ENCODE measurements at regions not wholly inside any gene's neighbourhood (a gene's known extent, or its start where the extent isn't known, plus 50 kb on each side); places are given as distances from the start of the nearest gene placed in this dataset.

- no peaks in the 10 kb centered on the region for H3K9me3 ChIP-seq (ENCODE audit: insufficient read depth, low read length)
- no peaks in the 10 kb centered on the region for H3K4me1 ChIP-seq (ENCODE audit: insufficient read depth, insufficient read length)
- no peak overlapping the region for H3K9ac ChIP-seq (ENCODE audit: insufficient read length, low read depth)
- H3K36me3 ChIP-seq (ENCODE audit: insufficient read depth, insufficient read length, low read length) = no peaks in the 10 kb centered on the region
- H3K4me3 ChIP-seq (ENCODE audit: insufficient read length, low read depth) = no peak overlapping the region
- H3K27me3 ChIP-seq (ENCODE audit: insufficient read depth, insufficient read length) = no peaks in the 10 kb centered on the region
- DNase-seq (ENCODE audit: low read depth, low spot score) = no peak
- no peak for TF ChIP-seq ZNF274 (IDR thresholded peaks at IDR 0.05; ENCODE audit: low read depth, low read length)
- no peak for TF ChIP-seq SUZ12 (IDR thresholded peaks at IDR 0.05; ENCODE audit: extremely low read depth, insufficient read depth, insufficient read length)
- no peak for TF ChIP-seq YY1 (IDR thresholded peaks at IDR 0.05; ENCODE audit: insufficient read depth, insufficient read length)
Observed at GRCh38 chr14:41350476-41350875, 256.2 kb upstream of the LRFN5 start.

- TF ChIP-seq YY1 (IDR thresholded peaks at IDR 0.05; ENCODE audit: insufficient read depth, insufficient read length) = no peak
- no peak for TF ChIP-seq SUZ12 (IDR thresholded peaks at IDR 0.05; ENCODE audit: extremely low read depth, insufficient read depth, insufficient read length)
- no peak for TF ChIP-seq ZNF274 (IDR thresholded peaks at IDR 0.05; ENCODE audit: low read depth, low read length)
- Histone ChIP-seq H3K4me1 (ENCODE audit: insufficient read depth, insufficient read length) (no peaks in the 10 kb centered on the region), H3K27me3 (ENCODE audit: insufficient read depth, insufficient read length) (no peaks in the 10 kb centered on the region), H3K9ac (ENCODE audit: insufficient read length, low read depth) (no peak overlapping the region), H3K36me3 (ENCODE audit: insufficient read depth, insufficient read length, low read length) (no peaks in the 10 kb centered on the region), H3K4me3 (ENCODE audit: insufficient read length, low read depth) (no peak overlapping the region), H3K9me3 (ENCODE audit: insufficient read depth, low read length) (no peaks in the 10 kb centered on the region)
- DNase-seq (ENCODE audit: low read depth, low spot score) = no peak
Observed at GRCh38 chr14:41349289-41349910, 257.3 kb upstream of the LRFN5 start.

GRCh38 chr14:41343857-41344256 lies 262.8 kb upstream of the LRFN5 start:
- H3K36me3 ChIP-seq (ENCODE audit: insufficient read depth, insufficient read length, low read length) = no peaks in the 10 kb centered on the region
- H3K9ac ChIP-seq (ENCODE audit: insufficient read length, low read depth) = no peak overlapping the region
- no peaks in the 10 kb centered on the region for H3K9me3 ChIP-seq (ENCODE audit: insufficient read depth, low read length)
- TF ChIP-seq ZNF274 (IDR thresholded peaks at IDR 0.05; ENCODE audit: low read depth, low read length) (no peak), SUZ12 (IDR thresholded peaks at IDR 0.05; ENCODE audit: extremely low read depth, insufficient read depth, insufficient read length) (no peak), YY1 (IDR thresholded peaks at IDR 0.05; ENCODE audit: insufficient read depth, insufficient read length) (no peak)
- DNase-seq (ENCODE audit: low read depth, low spot score) = no peak
- no peaks in the 10 kb centered on the region for H3K4me1 ChIP-seq (ENCODE audit: insufficient read depth, insufficient read length)
- H3K27me3 ChIP-seq (ENCODE audit: insufficient read depth, insufficient read length) = no peaks in the 10 kb centered on the region
- H3K4me3 ChIP-seq (ENCODE audit: insufficient read length, low read depth) = no peak overlapping the region

- Histone ChIP-seq H3K4me3 (ENCODE audit: insufficient read length, low read depth) (no peak overlapping the region), H3K27me3 (ENCODE audit: insufficient read depth, insufficient read length) (no peaks in the 10 kb centered on the region), H3K9ac (ENCODE audit: insufficient read length, low read depth) (no peak overlapping the region), H3K4me1 (ENCODE audit: insufficient read depth, insufficient read length) (no peaks in the 10 kb centered on the region), H3K36me3 (ENCODE audit: insufficient read depth, insufficient read length, low read length) (no peaks in the 10 kb centered on the region), H3K9me3 (ENCODE audit: insufficient read depth, low read length) (no peaks in the 10 kb centered on the region)
- TF ChIP-seq YY1 (IDR thresholded peaks at IDR 0.05; ENCODE audit: insufficient read depth, insufficient read length) (no peak), SUZ12 (IDR thresholded peaks at IDR 0.05; ENCODE audit: extremely low read depth, insufficient read depth, insufficient read length) (no peak), ZNF274 (IDR thresholded peaks at IDR 0.05; ENCODE audit: low read depth, low read length) (no peak)
- no peak for DNase-seq (ENCODE audit: low read depth, low spot score)
Observed at GRCh38 chr14:41313196-41313595, 293.5 kb upstream of the LRFN5 start.

- TF ChIP-seq SUZ12 (IDR thresholded peaks at IDR 0.05; ENCODE audit: extremely low read depth, insufficient read depth, insufficient read length) (no peak), YY1 (IDR thresholded peaks at IDR 0.05; ENCODE audit: insufficient read depth, insufficient read length) (no peak), ZNF274 (IDR thresholded peaks at IDR 0.05; ENCODE audit: low read depth, low read length) (no peak)
- DNase-seq (ENCODE audit: low read depth, low spot score) = no peak
- Histone ChIP-seq H3K36me3 (ENCODE audit: insufficient read depth, insufficient read length, low read length) (no peaks in the 10 kb centered on the region), H3K4me3 (ENCODE audit: insufficient read length, low read depth) (no peak overlapping the region), H3K4me1 (ENCODE audit: insufficient read depth, insufficient read length) (no peaks in the 10 kb centered on the region), H3K9ac (ENCODE audit: insufficient read length, low read depth) (no peak overlapping the region), H3K27me3 (ENCODE audit: insufficient read depth, insufficient read length) (no peaks in the 10 kb centered on the region), H3K9me3 (ENCODE audit: insufficient read depth, low read length) (no peaks in the 10 kb centered on the region)
Observed at GRCh38 chr14:41303506-41303905, 303.2 kb upstream of the LRFN5 start.

- no peaks in the 10 kb centered on the region for H3K27me3 ChIP-seq (ENCODE audit: insufficient read depth, insufficient read length)
- no peaks in the 10 kb centered on the region for H3K36me3 ChIP-seq (ENCODE audit: insufficient read depth, insufficient read length, low read length)
- TF ChIP-seq ZNF274 (IDR thresholded peaks at IDR 0.05; ENCODE audit: low read depth, low read length) (no peak), SUZ12 (IDR thresholded peaks at IDR 0.05; ENCODE audit: extremely low read depth, insufficient read depth, insufficient read length) (no peak), YY1 (IDR thresholded peaks at IDR 0.05; ENCODE audit: insufficient read depth, insufficient read length) (no peak)
- no peak overlapping the region for H3K9ac ChIP-seq (ENCODE audit: insufficient read length, low read depth)
- H3K4me1 ChIP-seq (ENCODE audit: insufficient read depth, insufficient read length) = no peaks in the 10 kb centered on the region
- H3K9me3 ChIP-seq (ENCODE audit: insufficient read depth, low read length) = no peaks in the 10 kb centered on the region
- no peak for DNase-seq (ENCODE audit: low read depth, low spot score)
- no peak overlapping the region for H3K4me3 ChIP-seq (ENCODE audit: insufficient read length, low read depth)
Observed at GRCh38 chr14:41302776-41303175, 303.9 kb upstream of the LRFN5 start.

GRCh38 chr14:41299924-41300323 lies 306.8 kb upstream of the LRFN5 start:
- Histone ChIP-seq H3K4me3 (ENCODE audit: insufficient read length, low read depth) (no peak overlapping the region), H3K36me3 (ENCODE audit: insufficient read depth, insufficient read length, low read length) (no peaks in the 10 kb centered on the region), H3K27me3 (ENCODE audit: insufficient read depth, insufficient read length) (no peaks in the 10 kb centered on the region), H3K9ac (ENCODE audit: insufficient read length, low read depth) (no peak overlapping the region), H3K4me1 (ENCODE audit: insufficient read depth, insufficient read length) (no peaks in the 10 kb centered on the region), H3K9me3 (ENCODE audit: insufficient read depth, low read length) (no peaks in the 10 kb centered on the region)
- no peak for DNase-seq (ENCODE audit: low read depth, low spot score)
- no peak for TF ChIP-seq YY1 (IDR thresholded peaks at IDR 0.05; ENCODE audit: insufficient read depth, insufficient read length)
- TF ChIP-seq SUZ12 (IDR thresholded peaks at IDR 0.05; ENCODE audit: extremely low read depth, insufficient read depth, insufficient read length) = no peak
- TF ChIP-seq ZNF274 (IDR thresholded peaks at IDR 0.05; ENCODE audit: low read depth, low read length) = no peak
